Activated CD4-positive, alpha-beta T cell treated with anti-CD3 and anti-CD28 coated beads for 36 hours (primary cell): ENCODE measurements at regions not wholly inside any gene's neighbourhood (a gene's known extent, or its start where the extent isn't known, plus 50 kb on each side); places are given as distances from the start of the nearest gene placed in this dataset.

Experiments
- ATAC-seq: fragments of 200-7000 bp; cut with Tn5 transposase; one replicate; pipeline ENCODE4 v1.10.0; 2021; ENCODE audit warnings: mild to moderate bottlenecking, moderate library complexity
- CTCF ChIA-PET: fragments of 350-600 bp; sonication (Branson Sonifier 250); formaldehyde crosslinking; loops from one replicate; lab custom pipeline; 2021; ENCODE audit warnings: antibody characterized with exemption; lab: Charles Lee
- POLR2A ChIA-PET: fragments of 350-600 bp; sonication (Branson Sonifier 250); formaldehyde crosslinking; loops from one replicate; lab custom pipeline; 2021; ENCODE audit warnings: antibody characterized with exemption, inconsistent platforms; lab: Charles Lee
- DNase-seq: peaks from one replicate; pipeline ENCODE4 v3.0.0-alpha.2; 2020
- H3K27ac Mint-ChIP-seq: one replicate; pipeline ENCODE4 v1.8.0; 2021; ENCODE audit warnings: mixed read lengths
- H3K27me3 Mint-ChIP-seq: one replicate; pipeline ENCODE4 v1.8.0; 2021; ENCODE audit warnings: mixed read lengths
- H3K36me3 Mint-ChIP-seq: one replicate; pipeline ENCODE4 v1.8.0; 2021; ENCODE audit warnings: low read depth, mixed read lengths
- H3K4me1 Mint-ChIP-seq: one replicate; pipeline ENCODE4 v1.8.0; 2021; ENCODE audit warnings: mixed read lengths
- H3K4me3 Mint-ChIP-seq: one replicate; pipeline ENCODE4 v1.8.0; 2021; ENCODE audit warnings: mild to moderate bottlenecking, moderate library complexity, mixed read lengths
- H3K9me3 Mint-ChIP-seq: one replicate; pipeline ENCODE4 v1.8.0; 2021; ENCODE audit warnings: low read depth, mixed read lengths
- intact Hi-C, 2 experiments: fragments of 100-400 bp; cut with DNase I in 1 of 2; cut with micrococcal nuclease in 1 of 2; formaldehyde crosslinking; loops; one replicate each; pipeline versions ENCODE4 v1.14.2 to v1.15.1; 2022 to 2024; cut with DNase I, micrococcal nuclease

- ATAC-seq = no peak
- Mint-ChIP-seq H3K4me3 (no peak overlapping the region), H3K4me1 (no peaks in the 10 kb centered on the region), H3K36me3 (no peaks in the 10 kb centered on the region), H3K27me3 (peaks cover 14% of the 10 kb centered on the region), H3K27ac (no peak overlapping the region), H3K9me3 (no peaks in the 10 kb centered on the region)
- intact Hi-C loops = loop anchor here (5.0 kb wide), 2 partner anchors 304 to 379 kb away; no protein-coding TSS in a partner anchor
- no peak for DNase-seq
- CTCF ChIA-PET = interaction anchor here (0.6 to 1.2 kb wide), 11 partner anchors 11 to 382 kb away, joined by 3 to 5 read pairs (median 3); no protein-coding TSS in a partner anchor
- POLR2A ChIA-PET = no interaction called here
Observed at GRCh38 chr1:11338284-11338924, 65.4 kb downstream of the UBIAD1 start.

GRCh38 chr1:11339346-11340232, 66.6 kb downstream of the UBIAD1 start:
- ATAC-seq (no peak), DNase-seq (no peak)
- intact Hi-C loops = loop anchor here (5.0 kb wide), 2 partner anchors 303 to 378 kb away; no protein-coding TSS in a partner anchor
- POLR2A ChIA-PET = no interaction called here
- Mint-ChIP-seq H3K4me1 (no peaks in the 10 kb centered on the region), H3K36me3 (no peaks in the 10 kb centered on the region), H3K9me3 (no peaks in the 10 kb centered on the region), H3K27me3 (peaks cover 14% of the 10 kb centered on the region), H3K4me3 (no peak overlapping the region), H3K27ac (no peak overlapping the region)
- CTCF ChIA-PET = interaction anchor here (0.7 to 1.1 kb wide), 4 partner anchors 25 to 548 kb away, joined by 3 to 4 read pairs (median 4); no protein-coding TSS in a partner anchor

GRCh38 chr1:11340233-11340632, 67.2 kb downstream of the UBIAD1 start:
- intact Hi-C loops = no loop called here
- no peak overlapping the region for H3K27ac Mint-ChIP-seq

DNA sequence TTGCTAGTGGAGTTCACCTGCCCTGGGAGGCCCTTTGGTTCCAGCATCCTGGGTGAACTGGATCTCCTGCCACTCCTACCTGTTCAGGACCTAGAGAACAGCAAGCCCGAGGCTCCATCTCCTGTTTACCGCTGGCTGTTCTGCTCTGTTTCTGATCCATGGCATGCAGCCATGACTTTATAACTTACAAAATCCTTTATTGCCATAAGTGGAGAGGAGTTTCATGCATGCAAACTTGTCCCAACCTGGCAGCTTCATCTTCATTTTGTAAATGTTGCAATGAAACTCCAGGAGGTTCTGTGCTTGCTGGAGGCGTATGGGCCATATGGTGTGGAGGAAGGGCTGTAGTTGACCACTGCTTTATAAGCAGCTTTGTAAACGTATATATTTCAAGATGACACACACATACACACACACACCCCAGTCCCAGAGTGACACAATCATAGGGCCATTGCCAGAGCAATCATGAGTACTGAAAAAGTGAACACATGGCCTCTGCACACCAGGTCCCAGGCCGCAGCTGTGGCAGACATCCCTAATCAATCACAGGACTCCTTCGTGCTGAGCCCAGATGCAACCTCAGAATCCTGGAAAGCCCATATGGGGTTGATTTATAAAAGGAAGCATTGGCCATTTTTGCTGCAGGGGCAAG, 69.0 kb downstream of the UBIAD1 start:
- CTCF ChIA-PET = interaction anchor here (0.6 kb wide), 1 partner anchor 53 kb away, joined by 3 read pairs; no protein-coding TSS in a partner anchor
- H3K4me1 Mint-ChIP-seq = no peaks in the 10 kb centered on the region
- H3K27me3 Mint-ChIP-seq = peaks cover 14% of the 10 kb centered on the region
- intact Hi-C loops = no loop called here
- no peak for DNase-seq
- ATAC-seq = no peak
- H3K36me3 Mint-ChIP-seq = no peaks in the 10 kb centered on the region
- no peaks in the 10 kb centered on the region for H3K9me3 Mint-ChIP-seq
- POLR2A ChIA-PET = no interaction called here
- no peak overlapping the region for H3K4me3 Mint-ChIP-seq
- no peak overlapping the region for H3K27ac Mint-ChIP-seq

More at GRCh38 chr1:11340233-11340632, 67.2 kb downstream of the UBIAD1 start:
- POLR2A ChIA-PET = no interaction called here
- DNase-seq (no peak), ATAC-seq (no peak)
- no peaks in the 10 kb centered on the region for H3K36me3 Mint-ChIP-seq
- no peaks in the 10 kb centered on the region for H3K9me3 Mint-ChIP-seq
- H3K4me3 Mint-ChIP-seq = no peak overlapping the region
- H3K4me1 Mint-ChIP-seq = no peaks in the 10 kb centered on the region
- CTCF ChIA-PET = interaction anchor here (0.7 to 1.1 kb wide), 4 partner anchors 99 to 548 kb away, joined by 3 to 4 read pairs (median 3); no protein-coding TSS in a partner anchor
- peaks cover 14% of the 10 kb centered on the region for H3K27me3 Mint-ChIP-seq

DNA sequence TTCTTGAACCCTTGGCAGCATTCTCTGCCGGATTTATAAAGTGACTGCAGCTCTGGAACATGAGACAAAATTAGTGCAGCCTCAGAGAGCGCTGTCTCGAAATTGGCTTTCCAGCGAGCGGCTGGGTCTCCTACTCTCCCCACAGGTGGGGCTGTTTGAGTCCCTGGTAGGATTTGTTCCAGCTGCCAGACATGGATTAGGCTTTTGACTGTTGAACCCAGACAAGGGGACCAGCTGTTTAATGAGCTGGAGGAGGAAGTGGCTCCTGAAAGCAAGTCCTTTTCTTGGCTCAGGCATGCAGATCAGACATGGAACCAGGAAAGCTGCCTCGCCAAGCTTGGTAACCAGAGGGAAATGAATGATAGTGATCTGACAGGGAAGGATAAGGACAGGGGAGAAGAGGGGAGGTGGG, 69.6 kb downstream of the UBIAD1 start:
- Mint-ChIP-seq H3K9me3 (no peaks in the 10 kb centered on the region), H3K27ac (no peak overlapping the region), H3K27me3 (peaks cover 14% of the 10 kb centered on the region), H3K4me3 (no peak overlapping the region), H3K36me3 (no peaks in the 10 kb centered on the region), H3K4me1 (no peaks in the 10 kb centered on the region)
- no peak for ATAC-seq
- intact Hi-C loops = no loop called here
- DNase-seq = no peak
- POLR2A ChIA-PET = interaction anchor here (0.6 kb wide), 1 partner anchor 127 kb away, joined by 6 read pairs; no protein-coding TSS in a partner anchor
- CTCF ChIA-PET = interaction anchor here (1.0 kb wide), 1 partner anchor 300 kb away, joined by 3 read pairs; no protein-coding TSS in a partner anchor

GRCh38 chr1:11345971-11346715, 73.1 kb downstream of the UBIAD1 start:
- CTCF ChIA-PET = no interaction called here
- intact Hi-C loops = no loop called here
- peaks cover 5% of the 10 kb centered on the region for H3K9me3 Mint-ChIP-seq
- H3K4me3 Mint-ChIP-seq = no peak overlapping the region
- ATAC-seq (no peak), DNase-seq (no peak)
- H3K36me3 Mint-ChIP-seq = peaks cover 3% of the 10 kb centered on the region
- POLR2A ChIA-PET = no interaction called here
- peaks cover 8% of the 10 kb centered on the region for H3K4me1 Mint-ChIP-seq
- H3K27me3 Mint-ChIP-seq = peaks cover 3% of the 10 kb centered on the region
- H3K27ac Mint-ChIP-seq = no peak overlapping the region

DNA sequence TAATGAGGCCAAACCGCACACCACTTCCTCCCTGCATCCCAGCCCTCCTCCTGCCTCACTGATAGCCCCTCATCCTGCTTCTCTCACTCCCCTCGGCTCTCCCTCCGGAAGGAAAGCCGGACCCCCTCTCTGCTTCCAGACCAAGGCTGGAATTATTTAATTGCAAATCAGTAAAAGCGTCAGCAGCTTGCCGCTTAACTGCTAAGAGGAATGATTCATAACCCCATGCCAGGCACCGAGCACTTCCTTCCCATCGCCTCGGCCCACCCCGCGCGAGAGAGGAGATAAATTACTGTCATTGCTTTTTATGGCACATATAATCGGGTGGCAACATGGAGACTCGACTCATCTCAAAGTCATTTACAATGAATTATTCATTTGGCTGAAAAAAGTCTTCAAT, 77.3 kb downstream of the UBIAD1 start:
- ChIA-PET CTCF (no interaction called here), POLR2A (no interaction called here)
- DNase-seq = peak; percentile 27
- Mint-ChIP-seq H3K4me3 (no peak overlapping the region), H3K27me3 (peaks cover 4% of the 10 kb centered on the region), H3K9me3 (peaks cover 5% of the 10 kb centered on the region), H3K4me1 (peaks cover 18% of the 10 kb centered on the region), H3K36me3 (peaks cover 3% of the 10 kb centered on the region), H3K27ac (peak overlapping the region; percentile 13)
- peak; percentile 42 for ATAC-seq
- intact Hi-C loops = no loop called here

DNA sequence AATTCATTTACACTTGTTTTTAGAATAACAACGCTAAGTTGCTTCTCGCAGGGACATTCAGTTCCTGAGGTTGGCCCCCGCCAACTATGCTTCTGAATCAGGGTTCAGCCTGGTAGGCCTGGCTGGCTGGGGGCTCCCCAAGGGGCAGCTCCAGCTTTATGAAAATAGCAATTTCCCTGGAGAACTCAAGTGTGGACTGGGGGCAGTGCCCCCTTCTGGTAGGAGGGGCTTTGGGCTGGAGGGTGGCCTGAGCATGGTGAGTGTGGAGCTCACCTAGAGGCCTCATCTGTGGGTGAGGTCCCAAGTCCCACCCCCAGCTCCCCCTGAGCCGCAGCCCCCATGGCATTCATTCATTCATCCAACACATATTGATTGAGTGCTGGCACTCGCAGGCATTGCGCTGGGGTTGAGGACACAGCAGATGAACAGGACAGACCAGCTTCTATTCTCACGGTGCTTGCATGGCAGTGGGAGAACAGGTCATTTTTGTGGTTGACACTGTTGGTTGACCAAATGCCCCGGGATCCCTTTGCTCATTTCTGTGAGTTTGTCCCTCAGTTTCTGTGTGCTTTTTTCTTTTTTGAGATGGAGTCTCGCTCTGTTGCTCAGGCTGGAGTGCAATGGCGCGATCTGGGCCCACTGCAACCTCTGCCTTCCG, 79.2 kb downstream of the UBIAD1 start:
- CTCF ChIA-PET = interaction anchor here (0.7 to 1.3 kb wide), 4 partner anchors 12 to 290 kb away, joined by 3 to 4 read pairs (median 3); no protein-coding TSS in a partner anchor
- ATAC-seq (no peak), DNase-seq (no peak)
- Mint-ChIP-seq H3K4me1 (peaks cover 18% of the 10 kb centered on the region), H3K36me3 (peaks cover 3% of the 10 kb centered on the region), H3K27me3 (peaks cover 7% of the 10 kb centered on the region), H3K27ac (no peak overlapping the region), H3K4me3 (no peak overlapping the region), H3K9me3 (peaks cover 5% of the 10 kb centered on the region)
- POLR2A ChIA-PET = no interaction called here
- intact Hi-C loops = no loop called here

GRCh38 chr1:11352816-11353799, 80.1 kb downstream of the UBIAD1 start:
- Mint-ChIP-seq H3K27me3 (peaks cover 9% of the 10 kb centered on the region), H3K4me3 (no peak overlapping the region), H3K9me3 (peaks cover 5% of the 10 kb centered on the region), H3K36me3 (peaks cover 3% of the 10 kb centered on the region), H3K27ac (no peak overlapping the region), H3K4me1 (peaks cover 18% of the 10 kb centered on the region)
- ATAC-seq (peak; percentile 33), DNase-seq (no peak)
- POLR2A ChIA-PET = no interaction called here
- CTCF ChIA-PET = interaction anchor here (0.6 to 1.3 kb wide), 5 partner anchors 11 to 329 kb away, joined by 3 to 4 read pairs (median 3); no protein-coding TSS in a partner anchor
- intact Hi-C loops = no loop called here
